ENCODE measurements at regions not wholly inside any gene's neighbourhood (a gene's known extent, or its start where the extent isn't known, plus 50 kb on each side); places are given as distances from the start of the nearest gene placed in this dataset.

DNA sequence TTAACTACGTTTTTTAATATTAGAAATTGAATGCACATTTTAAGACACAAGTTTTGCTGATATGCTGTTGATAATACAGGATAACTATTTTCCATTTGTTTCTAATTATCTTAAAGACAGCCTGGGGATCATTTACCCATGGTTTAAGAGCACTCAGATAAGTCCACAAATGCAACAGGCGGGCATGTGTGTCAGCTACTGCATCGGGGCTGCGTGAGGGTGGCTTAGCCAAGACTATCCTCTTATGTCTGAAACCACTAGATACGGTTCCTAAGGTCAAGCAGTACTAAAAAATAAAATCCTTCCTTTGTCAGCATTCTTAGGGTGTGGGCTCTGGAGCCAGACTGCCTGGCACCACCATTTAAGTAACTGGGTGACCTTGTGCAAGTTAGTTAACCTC is 254.8 kb downstream of the SATB2 start (continued):
- TF ChIP-seq E2F3 (CRISPR knock-in tag; IDR thresholded peaks at IDR 0.05) (no peak), HDAC3 (IDR thresholded peaks at IDR 0.05; ENCODE audit: borderline replicate concordance, partially characterized antibody) (no peak), POU5F1 (IDR thresholded peaks at IDR 0.05; ENCODE audit: borderline replicate concordance, low read depth, low read length, partially characterized antibody) (no peak), ZNF583 (CRISPR knock-in tag; IDR thresholded peaks at IDR 0.05) (no peak), RBFOX2 (IDR thresholded peaks at IDR 0.05; ENCODE audit: low read depth, low read length) (no peak), HLTF (IDR thresholded peaks at IDR 0.05) (no peak), REST (IDR thresholded peaks at IDR 0.05; ENCODE audit: borderline replicate concordance) (no peak), REST (CRISPR knock-in tag; IDR thresholded peaks at IDR 0.05; ENCODE audit: low read depth) (no peak), FIP1L1 (IDR thresholded peaks at IDR 0.05; ENCODE audit: low read depth, low read length, poor library complexity, severe bottlenecking) (no peak)
- TF ChIP-seq, protein P1, sequence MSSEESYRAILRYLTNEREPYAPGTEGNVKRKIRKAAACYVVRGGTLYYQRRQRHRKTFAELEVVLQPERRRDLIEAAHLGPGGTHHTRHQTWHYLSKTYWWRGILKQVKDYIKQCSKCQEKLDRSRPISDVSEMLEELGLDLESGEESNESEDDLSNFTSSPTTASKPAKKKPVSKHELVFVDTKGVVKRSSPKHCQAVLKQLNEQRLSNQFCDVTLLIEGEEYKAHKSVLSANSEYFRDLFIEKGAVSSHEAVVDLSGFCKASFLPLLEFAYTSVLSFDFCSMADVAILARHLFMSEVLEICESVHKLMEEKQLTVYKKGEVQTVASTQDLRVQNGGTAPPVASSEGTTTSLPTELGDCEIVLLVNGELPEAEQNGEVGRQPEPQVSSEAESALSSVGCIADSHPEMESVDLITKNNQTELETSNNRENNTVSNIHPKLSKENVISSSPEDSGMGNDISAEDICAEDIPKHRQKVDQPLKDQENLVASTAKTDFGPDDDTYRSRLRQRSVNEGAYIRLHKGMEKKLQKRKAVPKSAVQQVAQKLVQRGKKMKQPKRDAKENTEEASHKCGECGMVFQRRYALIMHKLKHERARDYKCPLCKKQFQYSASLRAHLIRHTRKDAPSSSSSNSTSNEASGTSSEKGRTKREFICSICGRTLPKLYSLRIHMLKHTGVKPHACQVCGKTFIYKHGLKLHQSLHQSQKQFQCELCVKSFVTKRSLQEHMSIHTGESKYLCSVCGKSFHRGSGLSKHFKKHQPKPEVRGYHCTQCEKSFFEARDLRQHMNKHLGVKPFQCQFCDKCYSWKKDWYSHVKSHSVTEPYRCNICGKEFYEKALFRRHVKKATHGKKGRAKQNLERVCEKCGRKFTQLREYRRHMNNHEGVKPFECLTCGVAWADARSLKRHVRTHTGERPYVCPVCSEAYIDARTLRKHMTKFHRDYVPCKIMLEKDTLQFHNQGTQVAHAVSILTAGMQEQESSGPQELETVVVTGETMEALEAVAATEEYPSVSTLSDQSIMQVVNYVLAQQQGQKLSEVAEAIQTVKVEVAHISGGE (CRISPR knock-in tag; IDR thresholded peaks at IDR 0.05): no peak
